HEK293 (cell line): ENCODE measurements at regions not wholly inside any gene's neighbourhood (a gene's known extent, or its start where the extent isn't known, plus 50 kb on each side); places are given as distances from the start of the nearest gene placed in this dataset.

ENCODE experiments used
- CTCF ChIA-PET: fragments of 350-600 bp; formaldehyde crosslinking; extraction: SDS; loops from one replicate; lab custom pipeline; 2021; ENCODE audit warnings: antibody characterized with exemption; lab: Yijun Ruan, JAX
- POLR2A ChIA-PET: fragments of 300-600 bp; formaldehyde crosslinking; extraction: SDS; loops from one replicate; lab custom pipeline; 2020; ENCODE audit warnings: antibody characterized with exemption, inconsistent platforms; lab: Yijun Ruan, JAX
- H3K27ac ChIP-seq: fragments of 200-500 bp; sonication (Bioruptor generic); 2 replicates; pipeline ENCODE4 v1.5.1; 2014; ENCODE audit warnings: low read depth, low read length, control low read depth, inconsistent platforms; ENCODE audit errors: extremely low read depth
- H3K36me3 ChIP-seq, 2 experiments: fragments of 200-500 bp in 1 of 2; sonication (Bioruptor generic) in 1 of 2; 1 replicate in 1 of 2; 2 replicates in 1 of 2; pipeline ENCODE4 v1.5.1; 2014 to 2017; ENCODE audit warnings: inconsistent platforms in 2 of 2, low read length in 2 of 2; ENCODE audit not compliant: control insufficient read depth in 2 of 2, insufficient read depth in 1 of 2
- H3K4me1 ChIP-seq: fragments of 200-500 bp; sonication (Bioruptor generic); 2 replicates; pipeline ENCODE4 v1.5.1; 2014; ENCODE audit warnings: mild to moderate bottlenecking, low read length, inconsistent platforms; ENCODE audit not compliant: control insufficient read depth, insufficient read depth
- H3K4me3 ChIP-seq: 2 replicates; pipeline ENCODE4 v1.5.1; 2011; ENCODE audit warnings: low read depth, mild to moderate bottlenecking, control low read depth, low read length, moderate library complexity
- H3K9me3 ChIP-seq: fragments of 200-500 bp; sonication (Bioruptor generic); 2 replicates; pipeline ENCODE4 v1.5.1; 2014; ENCODE audit warnings: low read depth, low read length, inconsistent platforms; ENCODE audit not compliant: control insufficient read depth, insufficient read depth
- GLI2 ChIP-seq: fragments of 450-650 bp; formaldehyde crosslinking; IDR thresholded peaks from 2 replicates; pipeline ENCODE4; 2017; ENCODE audit warnings: missing biosample characterization, missing genetic modification characterization, low read depth, borderline replicate concordance
- MEIS1 ChIP-seq: sonication (generic); formaldehyde crosslinking; IDR thresholded peaks from 2 replicates; pipeline ENCODE4 v1.8.1; 2022; ENCODE audit warnings: missing genetic modification reagents, mild to moderate bottlenecking, borderline replicate concordance
- PRDM10 ChIP-seq: fragments of 450-650 bp; formaldehyde crosslinking; IDR thresholded peaks from 2 replicates; pipeline ENCODE4 v1.5.1; 2016; ENCODE audit warnings: missing biosample characterization, missing genetic modification characterization
- SP2 ChIP-seq: fragments of 450-650 bp; formaldehyde crosslinking; IDR thresholded peaks from 2 replicates; pipeline ENCODE4 v1.5.1; 2016; ENCODE audit warnings: missing biosample characterization, missing genetic modification characterization
- TRIM28 ChIP-seq: IDR thresholded peaks from 2 replicates; pipeline ENCODE4 v1.6.1; 2011; ENCODE audit warnings: low read length, control low read depth, borderline replicate concordance
- ZBTB6 ChIP-seq: fragments of 450-650 bp; formaldehyde crosslinking; IDR thresholded peaks from 2 replicates; pipeline ENCODE4 v1.5.1; 2017; ENCODE audit warnings: missing biosample characterization, missing genetic modification characterization
- ZBTB7A ChIP-seq: fragments of 450-650 bp; formaldehyde crosslinking; IDR thresholded peaks from 2 replicates; pipeline ENCODE4 v1.5.1; 2016; ENCODE audit warnings: low read depth, missing biosample characterization, missing genetic modification characterization
- ZNF132 ChIP-seq: fragments of 450-650 bp; formaldehyde crosslinking; IDR thresholded peaks from 2 replicates; pipeline ENCODE4 v1.5.1; 2017; ENCODE audit warnings: missing biosample characterization, missing genetic modification characterization, borderline replicate concordance
- ZNF274 ChIP-seq, 2 experiments: fragments of 200-500 bp in 1 of 2; fragments of 450-650 bp in 1 of 2; sonication (Bioruptor generic) in 1 of 2; formaldehyde crosslinking in 1 of 2; IDR thresholded peaks; 2 replicates each; pipeline versions ENCODE4 v1.5.1 to v1.6.1; 2014 to 2016; ENCODE audit warnings: borderline replicate concordance in 1 of 2, inconsistent platforms in 1 of 2, low read length in 1 of 2, missing biosample characterization in 1 of 2, missing genetic modification characterization in 1 of 2
- ZNF366 ChIP-seq: fragments of 450-650 bp; formaldehyde crosslinking; conservative IDR thresholded peaks from 2 replicates; pipeline ENCODE4 v1.5.1; 2016; ENCODE audit warnings: missing biosample characterization, missing genetic modification characterization
- ZNF391 ChIP-seq: fragments of 450-650 bp; formaldehyde crosslinking; IDR thresholded peaks from 2 replicates; pipeline ENCODE4 v1.5.1; 2016; ENCODE audit warnings: low read depth, missing biosample characterization, missing genetic modification characterization, borderline replicate concordance
- ZNF426 ChIP-seq: fragments of 450-650 bp; formaldehyde crosslinking; IDR thresholded peaks from 2 replicates; pipeline ENCODE4 v1.5.1; 2017; ENCODE audit warnings: missing biosample characterization, missing genetic modification characterization, mild to moderate bottlenecking, inconsistent platforms, moderate library complexity
- ZNF658 ChIP-seq: fragments of 450-650 bp; formaldehyde crosslinking; IDR thresholded peaks from 2 replicates; pipeline ENCODE4; 2016; ENCODE audit warnings: missing biosample characterization, missing genetic modification characterization
- ZNF777 ChIP-seq: fragments of 450-650 bp; formaldehyde crosslinking; IDR thresholded peaks from 2 replicates; pipeline ENCODE4 v1.5.1; 2017; ENCODE audit warnings: missing biosample characterization, missing genetic modification characterization, borderline replicate concordance
- ZNF837 ChIP-seq: fragments of 450-650 bp; formaldehyde crosslinking; IDR thresholded peaks from 2 replicates; pipeline ENCODE4 v1.5.1; 2016; ENCODE audit warnings: missing biosample characterization, missing genetic modification characterization
- ZSCAN23 ChIP-seq: fragments of 450-650 bp; formaldehyde crosslinking; IDR thresholded peaks from 2 replicates; pipeline ENCODE4 v1.5.1; 2016; ENCODE audit warnings: missing biosample characterization, missing genetic modification characterization

GRCh38 chr15:101568821-101569555 is 79.5 kb upstream of the PCSK6 start:
- CTCF ChIA-PET: interaction anchor here (0.5 to 3.8 kb wide), 3 partner anchors 37 to 1220 kb away, joined by 3 to 18 read pairs (median 5); no protein-coding TSS in a partner anchor
- POLR2A ChIA-PET: no interaction called here
- TF ChIP-seq ZNF777 (tag by site-specific recombination) (no peak), ZSCAN23 (tag by site-specific recombination) (no peak), PRDM10 (tag by site-specific recombination) (no peak), SP2 (no peak)

GRCh38 chr15:101568309-101568708 is 78.8 kb upstream of the PCSK6 start:
- TF ChIP-seq ZNF391 (tag by site-specific recombination) (no peak), ZNF658 (tag by site-specific recombination) (no peak), ZNF837 (tag by site-specific recombination) (no peak), ZNF132 (tag by site-specific recombination) (no peak), MEIS1 (CRISPR knock-in tag) (no peak), ZNF274 (IDR thresholded peaks at IDR 0.05; ENCODE audit: low read length) (no peak), ZNF274 (tag by site-specific recombination; IDR thresholded peaks at IDR 0.05; ENCODE audit: borderline replicate concordance) (no peak)
- POLR2A ChIA-PET: no interaction called here
- Histone ChIP-seq H3K36me3 (no peaks in the 10 kb centered on the region), H3K27ac (no peak overlapping the region), H3K4me1 (no peaks in the 10 kb centered on the region), H3K4me3 (no peak overlapping the region), H3K9me3 (no peaks in the 10 kb centered on the region)
- CTCF ChIA-PET: interaction anchor here (0.8 to 3.8 kb wide), 3 partner anchors 11 to 1219 kb away, joined by 5 to 18 read pairs (median 10); no protein-coding TSS in a partner anchor

More at GRCh38 chr15:101568821-101569555, 79.5 kb upstream of the PCSK6 start:
- no peak overlapping the region for H3K27ac ChIP-seq
- no peaks in the 10 kb centered on the region for H3K36me3 ChIP-seq
- no peaks in the 10 kb centered on the region for H3K4me1 ChIP-seq
- no peak overlapping the region for H3K4me3 ChIP-seq
- no peaks in the 10 kb centered on the region for H3K9me3 ChIP-seq

GRCh38 chr15:101566748-101567488 is 77.4 kb upstream of the PCSK6 start:
- H3K27ac ChIP-seq: no peak overlapping the region
- POLR2A ChIA-PET: no interaction called here
- H3K4me3 ChIP-seq: no peak overlapping the region
- H3K4me1 ChIP-seq: no peaks in the 10 kb centered on the region
- TF ChIP-seq ZBTB6 (tag by site-specific recombination) (no peak), TRIM28 (no peak), GLI2 (tag by site-specific recombination) (no peak), ZNF366 (tag by site-specific recombination) (no peak), ZNF426 (tag by site-specific recombination) (no peak), ZBTB7A (tag by site-specific recombination) (no peak)
- CTCF ChIA-PET: interaction anchor here (0.8 to 3.8 kb wide), 3 partner anchors 9 to 207 kb away, joined by 3 to 18 read pairs (median 10); no protein-coding TSS in a partner anchor
- no peaks in the 10 kb centered on the region for H3K9me3 ChIP-seq
- no peaks in the 10 kb centered on the region for H3K36me3 ChIP-seq
